ENCODE measurements at regions not wholly inside any gene's neighbourhood (a gene's known extent, or its start where the extent isn't known, plus 50 kb on each side); places are given as distances from the start of the nearest gene placed in this dataset.
"Not testable (repeated sequence)": the region's sequence is repeated elsewhere in the genome, so short reads cannot be mapped to it uniquely, and the experiment has no call there.

GRCh38 chr3:75394562-75395360 is 269.4 kb upstream of the FRG2C start:
- not testable (repeated sequence) for TF ChIP-seq CTCF (conservative IDR thresholded peaks at IDR 0.05 in 1 of 2, IDR thresholded peaks at IDR 0.05 in 1 of 2; ENCODE audit: low read depth in 1 of 2, low read length in 2 of 2); EZH2 (IDR thresholded peaks at IDR 0.05; ENCODE audit: low read length, missing control alignments)

All from fibroblast of lung (primary cell).